ENCODE measurements at regions not wholly inside any gene's neighbourhood (a gene's known extent, or its start where the extent isn't known, plus 50 kb on each side); places are given as distances from the start of the nearest gene placed in this dataset.

GRCh38 chr2:120626566-120626965, 109.1 kb upstream of the GLI2 start (continued):
- no peak for TF ChIP-seq HIC1 (tag by site-specific recombination; IDR thresholded peaks at IDR 0.05)
- TF ChIP-seq ZFHX2 (tag by site-specific recombination; conservative IDR thresholded peaks at IDR 0.05), result peak; percentile 63
- TF ChIP-seq ZBTB11 (tag by site-specific recombination; conservative IDR thresholded peaks at IDR 0.05; ENCODE audit: low read depth), result no peak
- no peak for TF ChIP-seq ZNF311 (tag by site-specific recombination; IDR thresholded peaks at IDR 0.05; ENCODE audit: borderline replicate concordance)

- Histone ChIP-seq H3K27ac (ENCODE audit: extremely low read depth, low read depth, low read length) (no peak overlapping the region), H3K4me3 (ENCODE audit: low read depth, low read length) (no peak overlapping the region), H3K4me1 (ENCODE audit: control insufficient read depth, insufficient read depth, low read length) (no peaks in the 10 kb centered on the region), H3K9me3 (ENCODE audit: control insufficient read depth, insufficient read depth, low read depth, low read length) (no peaks in the 10 kb centered on the region), H3K36me3 (ENCODE audit: control insufficient read depth in 2 of 2, insufficient read depth in 1 of 2, low read length in 2 of 2) (no peaks in the 10 kb centered on the region)
- ChIA-PET POLR2A (no interaction called here), CTCF (interaction anchor here (1.0 kb wide), 1 partner anchor 50 kb away, joined by 3 read pairs; no protein-coding TSS in a partner anchor)
- TF ChIP-seq ZSCAN16 (tag by site-specific recombination; IDR thresholded peaks at IDR 0.05) (no peak), ZNF548 (tag by site-specific recombination; IDR thresholded peaks at IDR 0.05) (no peak), ZBTB26 (tag by site-specific recombination; optimal IDR thresholded peaks at IDR 0.05) (no peak), ZNF48 (tag by site-specific recombination; IDR thresholded peaks at IDR 0.05) (no peak), GLI4 (tag by site-specific recombination; IDR thresholded peaks at IDR 0.05) (no peak), ZNF785 (tag by site-specific recombination; IDR thresholded peaks at IDR 0.05) (no peak), ZNF37A (tag by site-specific recombination; IDR thresholded peaks at IDR 0.05) (no peak), ZNF350 (tag by site-specific recombination; IDR thresholded peaks at IDR 0.05) (no peak), ZNF16 (tag by site-specific recombination; IDR thresholded peaks at IDR 0.05; ENCODE audit: low read depth) (no peak), ELK4 (IDR thresholded peaks at IDR 0.05; ENCODE audit: borderline replicate concordance, low read depth, low read length) (no peak), HOXD13 (CRISPR knock-in tag; IDR thresholded peaks at IDR 0.05; ENCODE audit: borderline replicate concordance) (no peak)
Measured at GRCh38 chr2:120628248-120628647, 107.4 kb upstream of the GLI2 start.

- Histone ChIP-seq H3K36me3 (ENCODE audit: control insufficient read depth in 2 of 2, insufficient read depth in 1 of 2, low read length in 2 of 2) (no peaks in the 10 kb centered on the region), H3K27ac (ENCODE audit: extremely low read depth, low read depth, low read length) (no peak overlapping the region), H3K4me3 (ENCODE audit: low read depth, low read length) (no peak overlapping the region), H3K9me3 (ENCODE audit: control insufficient read depth, insufficient read depth, low read depth, low read length) (no peaks in the 10 kb centered on the region), H3K4me1 (ENCODE audit: control insufficient read depth, insufficient read depth, low read length) (no peaks in the 10 kb centered on the region)
- POLR2A ChIA-PET, result no interaction called here
- CTCF ChIA-PET, result no interaction called here
- TF ChIP-seq ZNF175 (tag by site-specific recombination; IDR thresholded peaks at IDR 0.05), result no peak
- no peak for TF ChIP-seq PRDM6 (tag by site-specific recombination; IDR thresholded peaks at IDR 0.05)
- TF ChIP-seq ZFHX2 (tag by site-specific recombination; conservative IDR thresholded peaks at IDR 0.05), result no peak
- no peak for TF ChIP-seq KLF9 (tag by site-specific recombination; IDR thresholded peaks at IDR 0.05; ENCODE audit: low read depth)
- no peak for TF ChIP-seq ZNF561 (tag by site-specific recombination; IDR thresholded peaks at IDR 0.05; ENCODE audit: borderline replicate concordance)
- TF ChIP-seq ZNF555 (tag by site-specific recombination; conservative IDR thresholded peaks at IDR 0.05), result no peak
- no peak for TF ChIP-seq PATZ1 (tag by site-specific recombination; IDR thresholded peaks at IDR 0.05)
- TF ChIP-seq ZFP37 (tag by site-specific recombination; IDR thresholded peaks at IDR 0.05), result no peak
Measured at GRCh38 chr2:120629241-120629895, 106.3 kb upstream of the GLI2 start.
